DND-41 (cell line): ENCODE measurements at regions not wholly inside any gene's neighbourhood (a gene's known extent, or its start where the extent isn't known, plus 50 kb on each side); places are given as distances from the start of the nearest gene placed in this dataset.

Source experiments
- EZH2 ChIP-seq: IDR thresholded peaks from 3 replicates; pipeline ENCODE4 v1.6.1; 2012; ENCODE audit warnings: borderline replicate concordance, low read depth, mild to moderate bottlenecking, moderate library complexity, low read length, inconsistent platforms; ENCODE audit not compliant: severe bottlenecking
- TF ChIP-seq, protein P1 (sequence below): IDR thresholded peaks from 2 replicates; pipeline ENCODE4 v1.5.1; 2012; ENCODE audit warnings: borderline replicate concordance, low read length, moderate library complexity, mild to moderate bottlenecking; ENCODE audit not compliant: poor library complexity, severe bottlenecking; ENCODE audit errors: extremely low read depth

DNA sequence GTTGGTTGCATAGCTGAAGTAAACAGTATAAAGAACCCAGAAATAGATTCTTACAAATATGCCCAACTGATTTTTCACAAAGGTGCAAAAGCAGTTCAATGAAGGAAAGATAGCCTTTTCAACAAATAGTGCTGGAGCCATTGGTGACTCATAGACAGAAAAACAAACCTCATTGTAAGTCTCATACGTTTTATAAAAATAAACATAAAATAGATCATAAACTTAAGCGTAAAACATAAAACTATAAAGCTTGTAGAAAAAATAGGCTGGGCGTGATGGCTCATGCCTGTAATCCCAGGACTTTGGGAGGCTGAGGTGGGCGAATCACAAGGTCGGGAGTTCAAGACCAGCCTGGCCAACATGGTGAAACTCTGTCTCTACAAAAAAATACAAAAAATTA, 318.8 kb upstream of the IGFBP3 start:
- no peak for TF ChIP-seq EZH2
- TF ChIP-seq, protein P1, sequence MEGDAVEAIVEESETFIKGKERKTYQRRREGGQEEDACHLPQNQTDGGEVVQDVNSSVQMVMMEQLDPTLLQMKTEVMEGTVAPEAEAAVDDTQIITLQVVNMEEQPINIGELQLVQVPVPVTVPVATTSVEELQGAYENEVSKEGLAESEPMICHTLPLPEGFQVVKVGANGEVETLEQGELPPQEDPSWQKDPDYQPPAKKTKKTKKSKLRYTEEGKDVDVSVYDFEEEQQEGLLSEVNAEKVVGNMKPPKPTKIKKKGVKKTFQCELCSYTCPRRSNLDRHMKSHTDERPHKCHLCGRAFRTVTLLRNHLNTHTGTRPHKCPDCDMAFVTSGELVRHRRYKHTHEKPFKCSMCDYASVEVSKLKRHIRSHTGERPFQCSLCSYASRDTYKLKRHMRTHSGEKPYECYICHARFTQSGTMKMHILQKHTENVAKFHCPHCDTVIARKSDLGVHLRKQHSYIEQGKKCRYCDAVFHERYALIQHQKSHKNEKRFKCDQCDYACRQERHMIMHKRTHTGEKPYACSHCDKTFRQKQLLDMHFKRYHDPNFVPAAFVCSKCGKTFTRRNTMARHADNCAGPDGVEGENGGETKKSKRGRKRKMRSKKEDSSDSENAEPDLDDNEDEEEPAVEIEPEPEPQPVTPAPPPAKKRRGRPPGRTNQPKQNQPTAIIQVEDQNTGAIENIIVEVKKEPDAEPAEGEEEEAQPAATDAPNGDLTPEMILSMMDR = no peak
